Endothelial cell of hepatic sinusoid (primary cell): ENCODE measurements at regions not wholly inside any gene's neighbourhood (a gene's known extent, or its start where the extent isn't known, plus 50 kb on each side); places are given as distances from the start of the nearest gene placed in this dataset.

Experiments
- in situ Hi-C: cut with HindIII; loops from 2 replicates; pipeline ENCODE4 v1.10.0; 2017; ENCODE audit warnings: low sequenced_read_pairs

- in situ Hi-C loops = no loop called here
Observed at GRCh38 chr13:106721599-106721998, 153.7 kb upstream of the ARGLU1 start.

- in situ Hi-C loops = no loop called here
Observed at GRCh38 chr13:106714271-106714982, 146.5 kb upstream of the ARGLU1 start.

GRCh38 chr13:106712381-106712780 is 144.4 kb upstream of the ARGLU1 start:
- in situ Hi-C loops = no loop called here

- in situ Hi-C loops = no loop called here
Observed at GRCh38 chr13:106710266-106710665, 142.3 kb upstream of the ARGLU1 start.

GRCh38 chr13:106709522-106709921 is 141.6 kb upstream of the ARGLU1 start:
- in situ Hi-C loops = no loop called here

GRCh38 chr13:106702505-106702904 is 134.6 kb upstream of the ARGLU1 start:
- in situ Hi-C loops = no loop called here

GRCh38 chr13:106701771-106702341 is 133.9 kb upstream of the ARGLU1 start:
- in situ Hi-C loops = no loop called here

- in situ Hi-C loops = no loop called here
Observed at GRCh38 chr13:106700439-106700838, 132.5 kb upstream of the ARGLU1 start.

GRCh38 chr13:106700007-106700406 is 132.1 kb upstream of the ARGLU1 start:
- in situ Hi-C loops = no loop called here

- in situ Hi-C loops = no loop called here
Observed at GRCh38 chr13:106699311-106699710, 131.4 kb upstream of the ARGLU1 start.

- in situ Hi-C loops = no loop called here
Observed at GRCh38 chr13:106696719-106697118, 128.8 kb upstream of the ARGLU1 start.

GRCh38 chr13:106696140-106696539 is 128.2 kb upstream of the ARGLU1 start:
- in situ Hi-C loops = no loop called here

- in situ Hi-C loops = no loop called here
Observed at GRCh38 chr13:106695139-106695538, 127.2 kb upstream of the ARGLU1 start.

GRCh38 chr13:106691861-106692260 is 123.9 kb upstream of the ARGLU1 start:
- in situ Hi-C loops = no loop called here

GRCh38 chr13:106691341-106691740 is 123.4 kb upstream of the ARGLU1 start:
- in situ Hi-C loops = no loop called here

- in situ Hi-C loops = no loop called here
Observed at GRCh38 chr13:106690779-106691178, 122.8 kb upstream of the ARGLU1 start.

- in situ Hi-C loops = no loop called here
Observed at GRCh38 chr13:106689906-106690305, 122.0 kb upstream of the ARGLU1 start.

GRCh38 chr13:106688940-106689339 is 121.0 kb upstream of the ARGLU1 start:
- in situ Hi-C loops = no loop called here

- in situ Hi-C loops = no loop called here
Observed at GRCh38 chr13:106686163-106686562, 118.2 kb upstream of the ARGLU1 start.

- in situ Hi-C loops = no loop called here
Observed at GRCh38 chr13:106685143-106685542, 117.2 kb upstream of the ARGLU1 start.

- in situ Hi-C loops = no loop called here
Observed at GRCh38 chr13:106683918-106684317, 116.0 kb upstream of the ARGLU1 start.

- in situ Hi-C loops = no loop called here
Observed at GRCh38 chr13:106683179-106683578, 115.2 kb upstream of the ARGLU1 start.

GRCh38 chr13:106681997-106682396 is 114.1 kb upstream of the ARGLU1 start:
- in situ Hi-C loops = no loop called here
